ENCODE measurements at regions not wholly inside any gene's neighbourhood (a gene's known extent, or its start where the extent isn't known, plus 50 kb on each side); places are given as distances from the start of the nearest gene placed in this dataset.

DNA sequence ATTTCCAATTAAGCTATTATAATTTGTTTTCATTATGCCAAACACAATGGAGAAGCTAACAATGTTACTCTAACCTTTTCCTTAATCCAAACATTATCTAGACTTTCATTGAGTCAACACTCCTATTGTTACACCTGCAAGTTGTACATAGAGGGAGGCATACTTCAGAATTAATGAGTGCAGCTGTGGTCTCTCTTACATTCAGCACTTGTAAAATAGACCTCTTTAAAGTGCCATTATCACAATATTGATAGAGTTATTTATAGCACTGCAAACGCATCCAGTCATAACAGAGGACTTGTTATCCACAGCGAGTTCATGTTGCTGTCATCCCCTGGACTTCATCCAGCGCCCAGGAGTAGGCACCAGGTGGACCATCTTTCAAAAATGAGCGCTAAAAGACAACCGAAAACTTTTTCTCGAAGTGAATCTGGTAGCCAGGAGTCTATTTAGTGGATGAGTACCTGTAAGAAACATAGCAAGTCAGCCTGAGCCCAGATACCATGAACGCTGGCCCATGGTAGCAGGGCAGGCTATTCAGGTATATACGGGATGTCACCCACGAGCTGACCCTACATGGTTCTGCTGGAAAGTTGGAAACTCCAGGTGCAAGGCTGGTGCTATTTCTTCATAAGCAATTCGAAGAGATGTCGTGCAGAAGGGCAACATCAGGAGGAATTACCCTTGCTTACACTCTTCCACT, 70.6 kb upstream of the NFIA start:
- Mint-ChIP-seq H3K36me3 (ENCODE audit: insufficient read depth in 1 of 3, low read depth in 3 of 3) (no peaks in the 10 kb centered on the region), H3K27ac (no peak overlapping the region), H3K4me3 (no peak overlapping the region), H3K9me3 (no peaks in the 10 kb centered on the region), H3K27me3 (ENCODE audit: low read depth) (peaks cover 3% of the 10 kb centered on the region), H3K4me1 (peaks cover 28 to 41% of the 10 kb centered on the region in 2 experiments)
- no peak overlapping the region for H2AK5ac ChIP-seq (ENCODE audit: insufficient read length, low read length)
- H2BK15ac ChIP-seq (ENCODE audit: low read depth, low read length), result no peak overlapping the region
- no peaks in the 10 kb centered on the region for H3K79me1 ChIP-seq (ENCODE audit: insufficient read depth, low read depth, low read length, poor library complexity, severe bottlenecking)
- no peaks in the 10 kb centered on the region for H3K27me3 ChIP-seq (ENCODE audit: insufficient read depth, low read length)
- no peak overlapping the region for H3K18ac ChIP-seq (ENCODE audit: insufficient read length, low read depth, low read length)
- no peak overlapping the region for H4K5ac ChIP-seq (ENCODE audit: insufficient read length, low read depth, low read length)
- WGBS (ENCODE audit: extremely low coverage, insufficient read length, low lambda C conversion rate), result no CpG with 5 or more reads among the region's 11 CpGs
- no peak overlapping the region for H2BK5ac ChIP-seq (ENCODE audit: insufficient read length, low read length)
- H4K8ac ChIP-seq (replicated peaks; ENCODE audit: insufficient read length, low read depth, low read length), result no peak overlapping the region
- no peak overlapping the region for H3K4me2 ChIP-seq (ENCODE audit: insufficient read depth, insufficient read length, low read length)
- no peaks in the 10 kb centered on the region for H4K20me1 ChIP-seq (ENCODE audit: control insufficient read depth, insufficient read depth, insufficient read length)
- no peak overlapping the region for H3K23ac ChIP-seq (ENCODE audit: insufficient read length, low read depth, low read length)
- H3K79me2 ChIP-seq (ENCODE audit: insufficient read depth, low read length), result no peaks in the 10 kb centered on the region
- H4K91ac ChIP-seq (ENCODE audit: insufficient read length, low read depth, low read length), result no peak overlapping the region
- DNase-seq, result no peak
- no peak overlapping the region for H3K56ac ChIP-seq (ENCODE audit: insufficient read length, low read depth, low read length)
- H3K27ac ChIP-seq (ENCODE audit: insufficient read length, low read depth, low read length), result no peak overlapping the region
- no peak overlapping the region for H3K4ac ChIP-seq (ENCODE audit: low read depth, low read length)
- H3K4me1 ChIP-seq (ENCODE audit: insufficient read depth, low read length), result peaks cover 6% of the 10 kb centered on the region; the same call in 1 of the 2 replicates
- no peak overlapping the region for H3T11ph ChIP-seq (ENCODE audit: low read length)
- no peak overlapping the region for H2BK120ac ChIP-seq (ENCODE audit: low read depth, low read length, poor library complexity, severe bottlenecking)
- H3K9ac ChIP-seq (ENCODE audit: extremely low read depth, insufficient read length, low read length), result no peak overlapping the region
- H3K14ac ChIP-seq (ENCODE audit: insufficient read depth, low read length), result no peak overlapping the region
- no peak overlapping the region for H2AFZ ChIP-seq (ENCODE audit: low read length)
- TF ChIP-seq, protein P1, sequence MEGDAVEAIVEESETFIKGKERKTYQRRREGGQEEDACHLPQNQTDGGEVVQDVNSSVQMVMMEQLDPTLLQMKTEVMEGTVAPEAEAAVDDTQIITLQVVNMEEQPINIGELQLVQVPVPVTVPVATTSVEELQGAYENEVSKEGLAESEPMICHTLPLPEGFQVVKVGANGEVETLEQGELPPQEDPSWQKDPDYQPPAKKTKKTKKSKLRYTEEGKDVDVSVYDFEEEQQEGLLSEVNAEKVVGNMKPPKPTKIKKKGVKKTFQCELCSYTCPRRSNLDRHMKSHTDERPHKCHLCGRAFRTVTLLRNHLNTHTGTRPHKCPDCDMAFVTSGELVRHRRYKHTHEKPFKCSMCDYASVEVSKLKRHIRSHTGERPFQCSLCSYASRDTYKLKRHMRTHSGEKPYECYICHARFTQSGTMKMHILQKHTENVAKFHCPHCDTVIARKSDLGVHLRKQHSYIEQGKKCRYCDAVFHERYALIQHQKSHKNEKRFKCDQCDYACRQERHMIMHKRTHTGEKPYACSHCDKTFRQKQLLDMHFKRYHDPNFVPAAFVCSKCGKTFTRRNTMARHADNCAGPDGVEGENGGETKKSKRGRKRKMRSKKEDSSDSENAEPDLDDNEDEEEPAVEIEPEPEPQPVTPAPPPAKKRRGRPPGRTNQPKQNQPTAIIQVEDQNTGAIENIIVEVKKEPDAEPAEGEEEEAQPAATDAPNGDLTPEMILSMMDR (conservative IDR thresholded peaks at IDR 0.05), result no peak
- no peaks in the 10 kb centered on the region for H3K23me2 ChIP-seq (ENCODE audit: insufficient read length, low read depth, low read length, poor library complexity, severe bottlenecking)
- H3K9me3 ChIP-seq (ENCODE audit: control insufficient read depth, low read depth, low read length), result no peaks in the 10 kb centered on the region
- H2BK12ac ChIP-seq (ENCODE audit: insufficient read length, low read depth, low read length), result no peak overlapping the region
- no peak overlapping the region for H2BK20ac ChIP-seq (ENCODE audit: low read depth, low read length, poor library complexity, severe bottlenecking)
